ENCODE measurements at regions not wholly inside any gene's neighbourhood (a gene's known extent, or its start where the extent isn't known, plus 50 kb on each side); places are given as distances from the start of the nearest gene placed in this dataset.

- TF ChIP-seq CTCF (IDR thresholded peaks at IDR 0.05; ENCODE audit: low read depth, low read length, missing input control) (no peak), MAX (IDR thresholded peaks at IDR 0.05) (no peak)
Observed at GRCh38 chr9:95373782-95374487, 56.4 kb upstream of the FANCC start.
